Testis (tissue), 2 donors: ENCODE measurements at regions not wholly inside any gene's neighbourhood (a gene's known extent, or its start where the extent isn't known, plus 50 kb on each side); places are given as distances from the start of the nearest gene placed in this dataset.

ENCODE experiments used
- DNase-seq: peaks from one replicate; pipeline ENCODE4 v3.0.0-alpha.2; 2019
- H3K27ac ChIP-seq, 2 donors: fragments of 200-600 bp; sonication (generic); one replicate each; pipeline ENCODE4 v1.5.1; 2019
- H3K27me3 ChIP-seq: fragments of 200-600 bp; sonication (generic); one replicate; pipeline ENCODE4 v1.5.1; 2019
- H3K36me3 ChIP-seq: fragments of 200-600 bp; sonication (generic); one replicate; pipeline ENCODE4 v1.5.1; 2017; ENCODE audit warnings: low read depth; ENCODE audit errors: missing control alignments
- H3K4me1 ChIP-seq: fragments of 200-600 bp; sonication (generic); one replicate; pipeline ENCODE4 v1.5.1; 2019
- H3K4me3 ChIP-seq, 2 donors: fragments of 200-600 bp; sonication (generic); one replicate each; pipeline ENCODE4 v1.5.1; 2017 to 2019
- H3K9me3 ChIP-seq: fragments of 200-600 bp; sonication (generic); one replicate; pipeline ENCODE4 v1.5.1; 2017
- POLR2A ChIP-seq: fragments of 450-650 bp; IDR thresholded peaks from one replicate; pipeline ENCODE4 v1.6.1; 2017; ENCODE audit warnings: antibody characterized with exemption, mild to moderate bottlenecking, moderate library complexity
- WGBS, 2 donors: methylation state at CpG; one replicate each; pipeline ENCODE4 v1.1.5; 2018; 5-methylcytosine and 5-hydroxymethylcytosine counted together
- intact Hi-C: fragments of 100-400 bp; cut with DNase I; formaldehyde crosslinking; loops from one replicate; pipeline ENCODE4 v1.15.1; 2023; ENCODE audit warnings: low total_unique reads
- TF ChIP-seq, protein P1 (sequence below), 3 experiments: fragments of 450-650 bp in 2 of 3; fragments of 200-600 bp in 1 of 3; sonication (generic) in 1 of 3; IDR thresholded peaks; one replicate each; pipeline ENCODE4 v1.5.1; 2016 to 2019; ENCODE audit warnings: antibody characterized with exemption in 3 of 3, mild to moderate bottlenecking in 2 of 3, moderate library complexity in 1 of 3

DNA sequence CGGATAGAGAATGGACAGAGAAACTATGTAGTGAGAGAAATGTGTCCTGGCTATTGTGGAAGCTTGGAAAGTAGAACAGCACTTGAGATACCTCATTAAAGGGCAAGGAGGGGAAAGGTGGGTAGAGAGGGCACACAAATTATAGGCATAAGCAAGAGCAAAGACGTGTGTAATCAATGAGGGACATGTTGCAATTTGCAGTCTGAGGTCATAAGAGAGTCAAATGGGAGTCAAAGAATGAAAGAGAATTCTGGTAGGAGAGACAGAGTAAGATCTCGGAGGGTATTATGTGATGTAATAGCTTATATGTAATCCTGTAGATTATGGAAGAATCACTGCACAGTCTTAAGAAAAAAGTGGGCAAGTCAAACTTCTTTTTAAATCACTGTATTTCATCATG, 312.0 kb upstream of the RGMB start:
- WGBS, 2 donors, result 70 to 77% methylated on average over 3 of the region's 3 CpGs
- H3K4me3 ChIP-seq, result no peak overlapping the region
- TF ChIP-seq, protein P1, sequence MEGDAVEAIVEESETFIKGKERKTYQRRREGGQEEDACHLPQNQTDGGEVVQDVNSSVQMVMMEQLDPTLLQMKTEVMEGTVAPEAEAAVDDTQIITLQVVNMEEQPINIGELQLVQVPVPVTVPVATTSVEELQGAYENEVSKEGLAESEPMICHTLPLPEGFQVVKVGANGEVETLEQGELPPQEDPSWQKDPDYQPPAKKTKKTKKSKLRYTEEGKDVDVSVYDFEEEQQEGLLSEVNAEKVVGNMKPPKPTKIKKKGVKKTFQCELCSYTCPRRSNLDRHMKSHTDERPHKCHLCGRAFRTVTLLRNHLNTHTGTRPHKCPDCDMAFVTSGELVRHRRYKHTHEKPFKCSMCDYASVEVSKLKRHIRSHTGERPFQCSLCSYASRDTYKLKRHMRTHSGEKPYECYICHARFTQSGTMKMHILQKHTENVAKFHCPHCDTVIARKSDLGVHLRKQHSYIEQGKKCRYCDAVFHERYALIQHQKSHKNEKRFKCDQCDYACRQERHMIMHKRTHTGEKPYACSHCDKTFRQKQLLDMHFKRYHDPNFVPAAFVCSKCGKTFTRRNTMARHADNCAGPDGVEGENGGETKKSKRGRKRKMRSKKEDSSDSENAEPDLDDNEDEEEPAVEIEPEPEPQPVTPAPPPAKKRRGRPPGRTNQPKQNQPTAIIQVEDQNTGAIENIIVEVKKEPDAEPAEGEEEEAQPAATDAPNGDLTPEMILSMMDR (IDR thresholded peaks at IDR 0.05), result no peak
- TF ChIP-seq POLR2A, result no peak
- H3K4me1 ChIP-seq, result no peaks in the 10 kb centered on the region
- no peaks in the 10 kb centered on the region for H3K36me3 ChIP-seq
- intact Hi-C loops, result no loop called here
- no peaks in the 10 kb centered on the region for H3K27me3 ChIP-seq
- H3K9me3 ChIP-seq, result no peaks in the 10 kb centered on the region
- DNase-seq, result no peak
- H3K27ac ChIP-seq, result no peak overlapping the region

DNA sequence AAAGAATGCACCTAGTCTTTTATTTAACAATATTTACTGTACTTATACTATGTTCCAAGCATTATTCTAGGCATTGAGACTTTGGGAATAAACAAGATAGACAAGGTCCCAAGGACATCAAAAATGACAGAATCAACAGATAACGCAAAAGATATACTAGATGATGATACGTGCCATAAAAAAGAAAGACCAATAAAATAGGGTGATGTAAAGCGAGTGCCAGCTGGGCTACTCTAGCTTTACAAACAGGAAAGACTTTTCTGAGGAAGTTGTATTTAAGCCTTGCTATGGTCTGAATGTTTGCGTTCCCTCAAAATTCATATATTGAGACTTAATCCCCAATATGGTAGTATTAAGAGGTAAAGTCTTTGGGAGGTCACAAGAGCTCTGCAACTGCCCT, 310.2 kb upstream of the RGMB start:
- Histone ChIP-seq H3K9me3 (no peaks in the 10 kb centered on the region), H3K27ac (no peak overlapping the region), H3K4me3 (no peak overlapping the region), H3K27me3 (no peaks in the 10 kb centered on the region), H3K36me3 (no peaks in the 10 kb centered on the region), H3K4me1 (no peaks in the 10 kb centered on the region)
- intact Hi-C loops, result no loop called here
- DNase-seq, result no peak
- 95 to 97% methylated on average over 4 of the region's 4 CpGs for WGBS, 2 donors
- TF ChIP-seq, protein P1 (IDR thresholded peaks at IDR 0.05), result no peak
- no peak for TF ChIP-seq POLR2A

DNA sequence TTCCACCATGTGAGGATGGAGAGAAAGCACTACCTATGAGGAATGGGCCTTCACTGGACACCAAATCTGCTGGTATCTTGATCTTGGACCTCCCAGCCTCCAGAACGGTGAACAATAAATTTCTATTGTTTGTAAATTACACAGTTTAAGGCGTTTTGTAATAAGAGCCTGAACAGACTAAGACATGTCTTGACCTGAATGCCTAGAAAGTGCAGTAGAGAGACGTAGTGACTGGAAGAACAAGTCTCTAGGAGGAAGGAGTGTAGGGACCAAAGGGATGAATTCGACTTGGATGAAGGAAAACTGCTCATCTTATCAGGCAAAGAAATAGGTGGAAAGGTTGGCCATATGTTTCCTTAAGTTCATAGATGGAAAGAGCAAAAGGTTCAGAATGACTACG, 309.8 kb upstream of the RGMB start:
- WGBS, 2 donors, result 75 to 89% methylated on average over 4 to 5 of the region's 5 CpGs
- intact Hi-C loops, result no loop called here
- Histone ChIP-seq H3K27me3 (no peaks in the 10 kb centered on the region), H3K9me3 (no peaks in the 10 kb centered on the region), H3K4me1 (no peaks in the 10 kb centered on the region), H3K4me3 (no peak overlapping the region), H3K27ac (no peak overlapping the region), H3K36me3 (no peaks in the 10 kb centered on the region)
- no peak for DNase-seq
- no peak for TF ChIP-seq POLR2A
- TF ChIP-seq, protein P1 (IDR thresholded peaks at IDR 0.05), result no peak

DNA sequence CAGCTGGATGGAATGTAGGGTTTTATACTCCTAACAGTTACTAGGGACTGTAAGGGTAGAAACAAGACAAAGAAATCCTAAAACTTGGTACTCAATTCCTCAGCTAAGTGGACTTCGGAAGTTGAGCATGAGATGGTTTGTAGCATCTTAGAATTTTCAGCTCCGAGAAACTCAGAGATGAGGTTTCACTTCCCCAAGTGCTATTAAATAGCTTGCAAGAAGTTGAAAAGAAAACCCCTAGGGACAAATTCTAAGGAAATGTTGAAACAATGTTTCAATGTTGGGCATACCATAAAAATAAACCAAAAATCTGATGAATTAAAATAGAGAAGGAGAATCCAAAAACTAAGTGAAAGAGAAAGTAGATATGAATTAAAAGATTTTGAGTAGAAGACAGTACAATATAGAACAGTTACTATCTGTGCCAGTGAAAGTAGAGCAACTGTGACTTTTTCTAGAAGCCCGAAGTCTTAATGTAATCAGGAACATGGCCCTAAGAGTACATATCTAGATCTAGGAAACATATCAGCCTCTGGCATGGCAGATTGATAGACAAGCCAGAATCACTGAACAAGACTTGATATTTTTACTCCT, 308.6 kb upstream of the RGMB start:
- no peak overlapping the region for H3K4me3 ChIP-seq
- TF ChIP-seq, protein P1 (IDR thresholded peaks at IDR 0.05), result no peak
- no peak for TF ChIP-seq POLR2A
- no peaks in the 10 kb centered on the region for H3K36me3 ChIP-seq
- intact Hi-C loops, result no loop called here
- no peaks in the 10 kb centered on the region for H3K27me3 ChIP-seq
- DNase-seq, result no peak
- no peaks in the 10 kb centered on the region for H3K4me1 ChIP-seq
- WGBS, 2 donors, result 65 to 77% methylated on average over 3 of the region's 3 CpGs
- H3K9me3 ChIP-seq, result no peaks in the 10 kb centered on the region
- H3K27ac ChIP-seq, result no peak overlapping the region

DNA sequence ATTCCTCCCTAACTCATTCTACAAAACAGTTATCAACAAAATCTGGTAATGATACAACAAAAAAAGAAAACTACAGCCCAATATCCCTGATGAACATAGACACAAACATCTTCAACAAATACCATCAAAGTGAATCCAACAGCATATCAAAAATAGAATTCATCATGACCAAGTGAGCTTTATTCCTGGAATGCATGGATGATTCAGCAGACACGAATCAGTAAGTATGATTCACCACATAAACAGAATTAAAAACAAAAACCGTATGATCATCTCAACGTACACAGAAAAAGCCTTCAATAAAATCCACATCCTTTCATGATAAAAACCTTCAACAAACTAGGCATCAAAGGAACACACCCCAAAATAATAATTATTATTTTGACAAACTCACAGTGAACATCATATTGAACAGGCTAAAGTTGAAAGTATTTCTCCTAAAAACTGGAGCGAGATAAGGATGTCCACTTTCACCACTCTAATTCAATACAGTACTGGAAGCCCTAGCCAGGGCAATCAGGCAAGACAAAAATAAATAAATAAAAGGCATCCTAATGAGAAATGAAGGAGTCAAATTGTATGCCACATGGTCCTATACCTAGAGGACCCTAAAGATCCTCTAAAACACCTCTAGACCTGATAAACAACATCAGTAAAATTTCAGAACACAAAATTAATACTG, 305.1 kb upstream of the RGMB start:
- no peak overlapping the region for H3K4me3 ChIP-seq
- no peaks in the 10 kb centered on the region for H3K4me1 ChIP-seq
- no peak overlapping the region for H3K27ac ChIP-seq
- intact Hi-C loops, result no loop called here
- no peak for DNase-seq
- no peaks in the 10 kb centered on the region for H3K27me3 ChIP-seq
- H3K9me3 ChIP-seq, result no peaks in the 10 kb centered on the region
- no peaks in the 10 kb centered on the region for H3K36me3 ChIP-seq
- 67 to 70% methylated on average over 4 of the region's 4 CpGs for WGBS, 2 donors
- TF ChIP-seq, protein P1 (IDR thresholded peaks at IDR 0.05), result no peak
- no peak for TF ChIP-seq POLR2A
